Stomach (tissue), 8 donors: ENCODE measurements at regions not wholly inside any gene's neighbourhood (a gene's known extent, or its start where the extent isn't known, plus 50 kb on each side); places are given as distances from the start of the nearest gene placed in this dataset.
A peak's percentile ranks its signal among the peaks of the same experiment; 100 is the strongest.
"Not testable (repeated sequence)": the region's sequence is repeated elsewhere in the genome, so short reads cannot be mapped to it uniquely, and the experiment has no call there.

Source experiments
- DNase-seq, 2 donors: peaks; one replicate each; pipeline versions ENCODE4 v3.0.0 to v3.0.0-alpha.2; 2013 to 2019
- H3K27ac ChIP-seq, 5 donors: fragments of 200-600 bp in 4 of 5; sonication (generic) in 4 of 5; one replicate each; pipeline ENCODE4 v1.5.1; 2013 to 2019; ENCODE audit warnings: mild to moderate bottlenecking in 1 of 5, moderate library complexity in 1 of 5
- H3K27me3 ChIP-seq, 3 donors: fragments of 200-600 bp; sonication (generic); one replicate each; pipeline ENCODE4 v1.5.1; 2017 to 2019; ENCODE audit warnings: mixed run types in 1 of 3
- H3K36me3 ChIP-seq, 4 donors: fragments of 200-600 bp; sonication (generic); 1 replicate in 3 of 4; 2 replicates in 1 of 4; pipeline ENCODE4 v1.5.1; 2016 to 2019
- H3K4me1 ChIP-seq, 4 donors: fragments of 200-600 bp; sonication (generic); one replicate each; pipeline ENCODE4 v1.5.1; 2016 to 2019
- H3K4me3 ChIP-seq, 4 donors: fragments of 200-600 bp; sonication (generic) in 3 of 4; one replicate each; pipeline ENCODE4 v1.5.1; 2016 to 2019; ENCODE audit warnings: mild to moderate bottlenecking in 1 of 4
- H3K9me3 ChIP-seq, 4 donors: fragments of 200-600 bp; sonication (generic); one replicate each; pipeline ENCODE4 v1.5.1; 2016 to 2019
- CTCF ChIP-seq, 7 experiments: fragments of 450-650 bp in 4 of 7; fragments of 200-600 bp in 3 of 7; sonication (generic) in 3 of 7; IDR thresholded peaks; one replicate each; pipeline ENCODE4 v1.5.1; 2016 to 2019; ENCODE audit warnings: antibody characterized with exemption in 7 of 7, control low read depth in 2 of 7, mild to moderate bottlenecking in 1 of 7
- EP300 ChIP-seq: sonication (generic); formaldehyde crosslinking; IDR thresholded peaks from one replicate; pipeline ENCODE4 v1.6.1; 2017; ENCODE audit warnings: antibody characterized with exemption
- POLR2A ChIP-seq, 4 donors: fragments of 450-650 bp; IDR thresholded peaks; one replicate each; pipeline ENCODE4 v1.6.1; 2016; ENCODE audit warnings: antibody characterized with exemption in 4 of 4, control low read depth in 2 of 4, mild to moderate bottlenecking in 1 of 4, moderate library complexity in 1 of 4
- POLR2AphosphoS5 ChIP-seq, 3 donors: sonication (generic); formaldehyde crosslinking; IDR thresholded peaks; one replicate each; pipeline ENCODE4 v1.6.1; 2016; ENCODE audit warnings: antibody characterized with exemption in 3 of 3
- WGBS, 5 donors: extraction: QIAGEN DNeasy Blood & Tissue Kit in 3 of 5; methylation state at CpG; one replicate each; pipeline versions ENCODE4 v1.1.5 to v1.1.7; 2013 to 2018; 5-methylcytosine and 5-hydroxymethylcytosine counted together
- intact Hi-C: fragments of 100-400 bp; cut with DNase I; formaldehyde crosslinking; loops from one replicate; pipeline ENCODE4 v1.15.1; 2023; ENCODE audit warnings: low total_unique reads
- donor health status: healthy with polysubstance abuse.
- donor health status: Bipolar disorder and iron deficiency.
- donor health status: healthy.

DNA sequence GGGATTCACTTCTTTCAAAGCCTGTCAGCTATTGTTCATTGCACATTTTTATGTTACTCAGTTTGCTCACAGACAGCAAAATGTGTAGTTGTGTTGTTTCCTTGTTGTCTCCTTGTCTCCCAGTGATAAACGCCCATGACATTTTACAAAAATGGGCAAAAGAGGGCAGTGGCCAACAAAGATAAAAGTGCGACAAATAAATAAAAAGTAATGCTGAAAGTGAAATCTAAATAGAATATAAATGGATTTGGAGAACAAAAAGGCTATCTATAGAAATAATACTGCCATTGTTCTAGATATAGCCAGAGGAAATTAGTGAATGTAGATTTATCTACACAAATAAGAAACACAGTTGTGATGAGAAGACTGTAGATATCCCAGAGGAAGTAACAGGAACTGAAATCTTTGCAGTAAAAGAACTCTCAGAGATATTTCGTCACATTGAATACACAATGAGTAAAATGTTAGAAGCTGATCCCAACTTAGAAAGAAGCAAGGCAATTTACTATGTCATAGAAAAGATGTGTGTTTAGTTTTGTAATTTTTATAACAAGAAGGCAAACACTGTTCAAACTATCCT lies 1186.2 kb upstream of the FAM98A start:
- WGBS, 5 donors, result 43 to 76% (median 59%) methylated on average over 3 of the region's 3 CpGs
- Histone ChIP-seq H3K27me3 (no peaks in the 10 kb centered on the region), H3K4me3 (no peak overlapping the region), H3K4me1 (no peaks in the 10 kb centered on the region), H3K36me3 (no peaks in the 10 kb centered on the region), H3K9me3 (no peaks in the 10 kb centered on the region), H3K27ac (no peak overlapping the region)
- TF ChIP-seq POLR2AphosphoS5 (IDR thresholded peaks at IDR 0.05) (no peak), EP300 (no peak), CTCF (IDR thresholded peaks at IDR 0.05) (no peak), POLR2A (IDR thresholded peaks at IDR 0.05) (no peak)
- DNase-seq, result no peak
- intact Hi-C loops, result no loop called here

DNA sequence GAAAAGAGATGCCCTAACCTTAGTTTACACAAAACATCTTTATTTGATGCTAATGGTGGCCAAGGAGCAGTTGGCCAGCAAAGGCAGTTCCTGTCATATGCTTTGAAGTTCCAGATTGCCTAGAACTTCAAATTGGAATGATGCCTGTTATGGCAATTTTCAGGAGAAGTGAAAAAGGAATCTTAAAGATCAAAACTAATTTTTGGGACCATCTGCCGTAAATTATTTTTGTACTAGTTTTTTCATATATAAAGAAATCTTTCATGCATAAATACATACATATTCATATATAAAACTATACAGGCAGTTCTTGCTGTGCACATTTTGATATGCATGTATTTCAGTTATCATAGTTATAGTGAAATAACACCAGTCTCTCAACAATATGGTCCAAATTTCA lies 1185.6 kb upstream of the FAM98A start:
- no peaks in the 10 kb centered on the region for H3K9me3 ChIP-seq
- 87 to 99% (median 92%) methylated on average over 1 of the region's 1 CpG for WGBS, 5 donors

DNA sequence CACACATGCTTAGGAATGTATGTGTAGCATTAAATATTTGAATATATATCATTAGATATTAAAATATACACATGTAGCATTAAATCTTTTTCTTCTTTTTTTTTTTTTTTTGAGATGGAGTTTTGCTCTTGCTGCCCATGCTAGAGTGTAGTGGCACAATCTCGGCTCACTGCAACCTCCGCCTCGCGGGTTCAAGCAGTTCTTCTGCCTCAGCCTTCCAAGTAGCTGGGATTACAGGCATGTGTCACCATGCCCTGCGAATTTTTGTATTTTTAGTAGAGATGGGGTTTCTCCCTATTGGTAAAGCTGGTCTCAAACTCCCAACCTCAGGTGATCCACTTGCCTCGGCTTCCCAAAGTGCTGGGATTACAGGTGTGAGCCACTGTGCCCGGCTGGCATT lies 1151.6 kb upstream of the FAM98A start:
- DNase-seq, H3K9me3 ChIP-seq, H3K4me1 ChIP-seq, H3K27ac ChIP-seq, intact Hi-C loops, H3K36me3 ChIP-seq, H3K27me3 ChIP-seq, H3K4me3 ChIP-seq: not testable (repeated sequence)
- WGBS, 5 donors, result 86 to 94% (median 87%) methylated on average over 7 of the region's 7 CpGs

More for the DNA sequence above, 1185.6 kb upstream of the FAM98A start:
- Histone ChIP-seq H3K36me3 (no peaks in the 10 kb centered on the region), H3K4me3 (no peak overlapping the region), H3K27ac (no peak overlapping the region), H3K4me1 (no peaks in the 10 kb centered on the region), H3K27me3 (no peaks in the 10 kb centered on the region)
- intact Hi-C loops, result no loop called here
- TF ChIP-seq POLR2AphosphoS5 (IDR thresholded peaks at IDR 0.05) (no peak), EP300 (no peak), POLR2A (IDR thresholded peaks at IDR 0.05) (no peak), CTCF (IDR thresholded peaks at IDR 0.05) (no peak)
- no peak for DNase-seq

DNA sequence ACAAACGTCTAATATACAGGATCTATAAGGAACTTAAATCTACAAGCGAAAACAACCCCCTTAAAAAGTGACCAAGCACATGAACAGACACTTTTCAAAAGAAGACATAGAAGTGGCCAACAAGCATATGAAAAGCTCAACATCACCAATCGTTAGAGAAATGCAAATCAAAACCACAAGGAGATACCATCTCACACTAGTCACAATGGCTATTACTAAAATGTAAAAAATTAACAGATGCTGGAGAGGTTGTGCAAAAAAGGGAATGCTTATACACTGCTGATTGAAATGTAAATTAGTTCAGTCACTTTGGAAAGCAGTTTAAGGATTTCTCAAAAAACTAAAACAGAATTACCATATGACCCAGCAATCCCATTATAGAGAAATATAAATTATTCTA lies 1148.5 kb upstream of the FAM98A start:
- DNase-seq, result no peak
- H3K27me3 ChIP-seq, result no peaks in the 10 kb centered on the region
- TF ChIP-seq EP300 (no peak), POLR2AphosphoS5 (IDR thresholded peaks at IDR 0.05) (no peak), CTCF (IDR thresholded peaks at IDR 0.05) (no peak), POLR2A (IDR thresholded peaks at IDR 0.05) (no peak)
- H3K36me3 ChIP-seq, result no peaks in the 10 kb centered on the region
- H3K4me1 ChIP-seq, result no peaks in the 10 kb centered on the region
- 51 to 81% (median 64%) methylated on average over 3 of the region's 3 CpGs for WGBS, 5 donors
- no peaks in the 10 kb centered on the region for H3K9me3 ChIP-seq
- no peak overlapping the region for H3K27ac ChIP-seq
- H3K4me3 ChIP-seq, result no peak overlapping the region
- intact Hi-C loops, result no loop called here

DNA sequence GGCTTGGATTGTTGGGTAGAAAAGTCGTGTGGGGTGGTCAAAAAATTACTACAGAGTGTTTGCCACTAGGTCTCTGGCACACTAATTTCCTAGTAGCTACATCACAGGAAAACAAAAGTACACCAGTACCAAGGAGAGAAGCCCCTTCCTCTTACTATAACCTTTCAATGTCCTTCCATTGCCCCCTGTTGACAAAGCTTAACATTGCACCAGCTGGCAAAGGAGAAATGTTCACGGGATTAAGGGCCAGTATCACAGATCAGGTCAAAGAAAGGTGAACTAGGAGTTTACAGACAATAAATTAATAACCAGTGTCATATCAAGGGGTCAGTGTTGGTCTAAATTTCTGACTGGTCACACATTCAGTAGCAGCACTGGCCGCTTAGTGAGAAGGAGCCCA lies 1139.6 kb upstream of the FAM98A start:
- TF ChIP-seq CTCF (IDR thresholded peaks at IDR 0.05) (no peak), EP300 (no peak), POLR2AphosphoS5 (IDR thresholded peaks at IDR 0.05) (no peak), POLR2A (IDR thresholded peaks at IDR 0.05) (no peak)
- 35 to 60% (median 56%) methylated on average over 3 of the region's 3 CpGs for WGBS, 5 donors
- H3K27ac ChIP-seq, result no peak overlapping the region
- peak in 1 of 2 donors; percentile 3 for DNase-seq
- H3K9me3 ChIP-seq, result no peaks in the 10 kb centered on the region
- no peaks in the 10 kb centered on the region for H3K4me1 ChIP-seq
- intact Hi-C loops, result no loop called here
- H3K36me3 ChIP-seq, result no peaks in the 10 kb centered on the region
- no peak overlapping the region for H3K4me3 ChIP-seq
- H3K27me3 ChIP-seq, result no peaks in the 10 kb centered on the region
